WTC11 (cell line): ENCODE measurements at regions not wholly inside any gene's neighbourhood (a gene's known extent, or its start where the extent isn't known, plus 50 kb on each side); places are given as distances from the start of the nearest gene placed in this dataset.

Experiments
- JUN ChIP-seq: sonication (generic); formaldehyde crosslinking; IDR thresholded peaks from 2 replicates; pipeline ENCODE4 v1.8.0; 2023; ENCODE audit warnings: mild to moderate bottlenecking, missing genetic modification reagents
- NFE2L1 ChIP-seq: sonication (generic); formaldehyde crosslinking; IDR thresholded peaks from 2 replicates; pipeline ENCODE4 v1.8.1; 2023; ENCODE audit warnings: missing genetic modification reagents
- SMAD3 ChIP-seq: sonication (generic); formaldehyde crosslinking; IDR thresholded peaks from 2 replicates; pipeline ENCODE4 v1.8.0; 2022; ENCODE audit warnings: missing genetic modification reagents, mild to moderate bottlenecking, borderline replicate concordance
- SP1 ChIP-seq: sonication (generic); formaldehyde crosslinking; conservative IDR thresholded peaks from 2 replicates; pipeline ENCODE4 v1.8.1; 2022; ENCODE audit warnings: missing genetic modification reagents
- ZNF263 ChIP-seq: sonication (generic); formaldehyde crosslinking; IDR thresholded peaks from 2 replicates; pipeline ENCODE4 v1.8.1; 2022; ENCODE audit warnings: low read depth, mild to moderate bottlenecking, moderate library complexity, missing genetic modification reagents
- TF ChIP-seq, protein P1 (sequence below): fragments of 250-450 bp; sonication (Bioruptor Pico); IDR thresholded peaks from 2 replicates; pipeline ENCODE4 v2.1.2; 2022; ENCODE audit warnings: mild to moderate bottlenecking, moderate library complexity
- TF ChIP-seq, protein P2 (sequence below): sonication (generic); formaldehyde crosslinking; IDR thresholded peaks from 2 replicates; pipeline ENCODE4 v1.8.1; 2022; ENCODE audit warnings: mild to moderate bottlenecking, moderate library complexity, missing genetic modification reagents
- TF ChIP-seq, protein P3 (sequence below): fragments of 200-600 bp; IDR thresholded peaks from 2 replicates; pipeline ENCODE4 v1.8.0; 2022; ENCODE audit warnings: antibody characterized with exemption

DNA sequence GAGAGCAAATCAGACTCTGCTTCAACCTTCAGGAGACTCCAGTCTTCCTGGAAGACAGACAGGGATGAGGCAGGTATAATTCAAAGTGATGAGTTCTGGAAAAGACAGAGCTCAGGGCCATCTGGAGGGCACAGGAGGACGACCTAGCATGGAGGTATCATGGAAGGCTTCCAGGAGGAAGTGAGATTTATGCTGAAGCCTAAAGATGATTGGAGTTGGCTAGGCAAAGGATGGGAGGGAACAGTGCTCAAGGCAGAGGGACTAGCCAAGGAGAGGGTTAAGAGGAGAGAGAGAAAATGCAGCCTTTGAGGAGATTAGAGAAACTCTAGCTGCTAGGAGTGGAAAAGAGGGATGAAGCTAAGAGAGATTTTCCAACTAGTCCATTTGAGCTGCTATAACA lies 438.5 kb downstream of the MED13L start:
- no peak for TF ChIP-seq SMAD3
- TF ChIP-seq, protein P1, sequence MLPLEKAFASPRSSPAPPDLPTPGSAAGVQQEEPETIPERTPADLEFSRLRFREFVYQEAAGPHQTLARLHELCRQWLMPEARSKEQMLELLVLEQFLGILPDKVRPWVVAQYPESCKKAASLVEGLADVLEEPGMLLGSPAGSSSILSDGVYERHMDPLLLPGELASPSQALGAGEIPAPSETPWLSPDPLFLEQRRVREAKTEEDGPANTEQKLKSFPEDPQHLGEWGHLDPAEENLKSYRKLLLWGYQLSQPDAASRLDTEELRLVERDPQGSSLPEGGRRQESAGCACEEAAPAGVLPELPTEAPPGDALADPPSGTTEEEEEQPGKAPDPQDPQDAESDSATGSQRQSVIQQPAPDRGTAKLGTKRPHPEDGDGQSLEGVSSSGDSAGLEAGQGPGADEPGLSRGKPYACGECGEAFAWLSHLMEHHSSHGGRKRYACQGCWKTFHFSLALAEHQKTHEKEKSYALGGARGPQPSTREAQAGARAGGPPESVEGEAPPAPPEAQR, result no peak
- TF ChIP-seq, protein P2, sequence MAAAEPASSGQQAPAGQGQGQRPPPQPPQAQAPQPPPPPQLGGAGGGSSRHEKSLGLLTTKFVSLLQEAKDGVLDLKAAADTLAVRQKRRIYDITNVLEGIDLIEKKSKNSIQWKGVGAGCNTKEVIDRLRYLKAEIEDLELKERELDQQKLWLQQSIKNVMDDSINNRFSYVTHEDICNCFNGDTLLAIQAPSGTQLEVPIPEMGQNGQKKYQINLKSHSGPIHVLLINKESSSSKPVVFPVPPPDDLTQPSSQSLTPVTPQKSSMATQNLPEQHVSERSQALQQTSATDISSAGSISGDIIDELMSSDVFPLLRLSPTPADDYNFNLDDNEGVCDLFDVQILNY (CRISPR knock-in tag), result no peak
- TF ChIP-seq, protein P3, sequence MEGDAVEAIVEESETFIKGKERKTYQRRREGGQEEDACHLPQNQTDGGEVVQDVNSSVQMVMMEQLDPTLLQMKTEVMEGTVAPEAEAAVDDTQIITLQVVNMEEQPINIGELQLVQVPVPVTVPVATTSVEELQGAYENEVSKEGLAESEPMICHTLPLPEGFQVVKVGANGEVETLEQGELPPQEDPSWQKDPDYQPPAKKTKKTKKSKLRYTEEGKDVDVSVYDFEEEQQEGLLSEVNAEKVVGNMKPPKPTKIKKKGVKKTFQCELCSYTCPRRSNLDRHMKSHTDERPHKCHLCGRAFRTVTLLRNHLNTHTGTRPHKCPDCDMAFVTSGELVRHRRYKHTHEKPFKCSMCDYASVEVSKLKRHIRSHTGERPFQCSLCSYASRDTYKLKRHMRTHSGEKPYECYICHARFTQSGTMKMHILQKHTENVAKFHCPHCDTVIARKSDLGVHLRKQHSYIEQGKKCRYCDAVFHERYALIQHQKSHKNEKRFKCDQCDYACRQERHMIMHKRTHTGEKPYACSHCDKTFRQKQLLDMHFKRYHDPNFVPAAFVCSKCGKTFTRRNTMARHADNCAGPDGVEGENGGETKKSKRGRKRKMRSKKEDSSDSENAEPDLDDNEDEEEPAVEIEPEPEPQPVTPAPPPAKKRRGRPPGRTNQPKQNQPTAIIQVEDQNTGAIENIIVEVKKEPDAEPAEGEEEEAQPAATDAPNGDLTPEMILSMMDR, result no peak
- TF ChIP-seq ZNF263 (CRISPR knock-in tag), result no peak
- TF ChIP-seq JUN (CRISPR knock-in tag), result no peak
- no peak for TF ChIP-seq SP1 (CRISPR knock-in tag)
- no peak for TF ChIP-seq NFE2L1 (CRISPR knock-in tag)
